GM10266 (cell line): ENCODE measurements at regions not wholly inside any gene's neighbourhood (a gene's known extent, or its start where the extent isn't known, plus 50 kb on each side); places are given as distances from the start of the nearest gene placed in this dataset.

Experiments
- DNase-seq: peaks from one replicate; pipeline ENCODE4 v3.0.0; 2012; ENCODE audit errors: extremely low spot score
- TF ChIP-seq, protein P1 (sequence below): IDR thresholded peaks from 2 replicates; pipeline ENCODE4 v1.5.1; 2012; ENCODE audit warnings: mild to moderate bottlenecking, low read depth; ENCODE audit not compliant: control insufficient read depth, insufficient read depth; ENCODE audit errors: missing control alignments

DNA sequence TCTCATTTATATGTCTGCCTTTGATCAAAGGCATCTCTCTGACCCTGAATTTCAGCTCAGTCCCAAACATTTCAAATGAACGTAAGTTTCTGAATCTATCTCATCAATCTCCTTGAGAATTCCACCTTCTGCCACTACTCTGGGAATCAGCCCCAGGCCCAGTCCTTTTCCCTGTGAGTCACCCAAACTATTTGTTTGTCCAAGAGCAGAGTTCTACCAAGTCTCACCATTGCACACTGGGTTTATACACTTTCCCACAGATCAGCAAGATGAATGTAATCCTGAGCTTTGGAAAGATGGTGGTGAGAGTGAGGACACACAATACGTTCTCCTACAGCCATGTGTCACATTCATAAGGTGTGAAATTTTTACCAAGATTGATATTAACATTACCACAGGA, 251.3 kb upstream of the VWC2 start:
- TF ChIP-seq, protein P1, sequence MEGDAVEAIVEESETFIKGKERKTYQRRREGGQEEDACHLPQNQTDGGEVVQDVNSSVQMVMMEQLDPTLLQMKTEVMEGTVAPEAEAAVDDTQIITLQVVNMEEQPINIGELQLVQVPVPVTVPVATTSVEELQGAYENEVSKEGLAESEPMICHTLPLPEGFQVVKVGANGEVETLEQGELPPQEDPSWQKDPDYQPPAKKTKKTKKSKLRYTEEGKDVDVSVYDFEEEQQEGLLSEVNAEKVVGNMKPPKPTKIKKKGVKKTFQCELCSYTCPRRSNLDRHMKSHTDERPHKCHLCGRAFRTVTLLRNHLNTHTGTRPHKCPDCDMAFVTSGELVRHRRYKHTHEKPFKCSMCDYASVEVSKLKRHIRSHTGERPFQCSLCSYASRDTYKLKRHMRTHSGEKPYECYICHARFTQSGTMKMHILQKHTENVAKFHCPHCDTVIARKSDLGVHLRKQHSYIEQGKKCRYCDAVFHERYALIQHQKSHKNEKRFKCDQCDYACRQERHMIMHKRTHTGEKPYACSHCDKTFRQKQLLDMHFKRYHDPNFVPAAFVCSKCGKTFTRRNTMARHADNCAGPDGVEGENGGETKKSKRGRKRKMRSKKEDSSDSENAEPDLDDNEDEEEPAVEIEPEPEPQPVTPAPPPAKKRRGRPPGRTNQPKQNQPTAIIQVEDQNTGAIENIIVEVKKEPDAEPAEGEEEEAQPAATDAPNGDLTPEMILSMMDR: no peak
- no peak for DNase-seq

DNA sequence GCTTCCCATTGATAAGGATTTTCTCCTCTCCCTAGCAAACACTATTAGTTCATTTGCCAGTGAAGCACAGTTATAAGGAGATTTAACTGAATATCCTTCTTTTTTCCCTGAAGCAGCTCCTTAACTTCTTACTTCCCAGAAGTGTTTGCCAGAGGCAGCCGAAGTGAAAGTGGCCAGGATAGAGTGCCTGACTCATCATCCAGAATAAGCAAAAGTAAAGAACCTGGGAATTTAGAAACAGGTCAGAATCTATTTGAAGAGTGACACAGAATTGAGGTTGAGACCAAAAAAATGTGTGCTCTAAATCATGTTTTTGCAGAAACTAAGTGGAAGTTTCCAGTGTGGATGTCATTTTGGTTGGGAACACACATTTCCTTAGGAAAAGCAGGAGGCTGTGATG, 249.6 kb upstream of the VWC2 start:
- TF ChIP-seq, protein P1: no peak
- DNase-seq: no peak

DNA sequence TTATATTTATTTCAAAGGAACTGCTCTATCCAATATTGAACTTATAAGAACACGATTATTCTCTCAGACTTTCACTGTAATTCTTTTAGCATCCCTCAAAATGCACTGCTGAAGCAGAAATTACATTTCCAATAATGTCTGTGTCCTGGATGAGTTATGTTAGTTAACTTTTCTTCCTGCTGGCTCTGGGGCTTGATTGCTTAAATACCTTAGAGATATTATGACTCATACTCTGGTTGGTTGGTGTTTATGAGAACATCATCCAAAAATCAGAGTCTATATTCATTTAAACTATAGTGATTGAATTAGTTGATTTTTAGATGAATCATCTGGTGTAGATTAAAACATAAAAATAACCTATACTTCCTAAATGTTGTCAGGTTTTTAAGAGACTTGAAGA, 246.3 kb upstream of the VWC2 start:
- TF ChIP-seq, protein P1: no peak

DNA sequence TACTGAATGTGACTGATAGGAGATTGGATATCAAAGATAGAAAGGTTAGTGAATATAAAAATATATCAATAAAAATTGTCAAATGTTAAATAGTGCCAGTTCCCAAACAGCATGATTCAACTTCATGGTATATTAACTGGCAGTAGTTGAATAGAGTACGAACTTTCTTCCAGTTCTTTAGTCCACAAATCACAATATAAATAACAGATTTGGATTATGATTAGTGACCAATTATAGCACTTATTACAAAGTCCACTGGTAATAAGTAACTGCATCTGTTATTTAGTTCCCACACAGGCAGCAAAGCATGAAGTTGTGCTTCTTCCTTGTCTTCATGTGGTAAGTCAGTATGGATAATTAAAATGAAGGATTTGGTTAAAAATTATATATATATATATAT, 243.0 kb upstream of the VWC2 start:
- TF ChIP-seq, protein P1: no peak
- DNase-seq: no peak

More for the DNA sequence above, 246.3 kb upstream of the VWC2 start:
- no peak for DNase-seq

DNA sequence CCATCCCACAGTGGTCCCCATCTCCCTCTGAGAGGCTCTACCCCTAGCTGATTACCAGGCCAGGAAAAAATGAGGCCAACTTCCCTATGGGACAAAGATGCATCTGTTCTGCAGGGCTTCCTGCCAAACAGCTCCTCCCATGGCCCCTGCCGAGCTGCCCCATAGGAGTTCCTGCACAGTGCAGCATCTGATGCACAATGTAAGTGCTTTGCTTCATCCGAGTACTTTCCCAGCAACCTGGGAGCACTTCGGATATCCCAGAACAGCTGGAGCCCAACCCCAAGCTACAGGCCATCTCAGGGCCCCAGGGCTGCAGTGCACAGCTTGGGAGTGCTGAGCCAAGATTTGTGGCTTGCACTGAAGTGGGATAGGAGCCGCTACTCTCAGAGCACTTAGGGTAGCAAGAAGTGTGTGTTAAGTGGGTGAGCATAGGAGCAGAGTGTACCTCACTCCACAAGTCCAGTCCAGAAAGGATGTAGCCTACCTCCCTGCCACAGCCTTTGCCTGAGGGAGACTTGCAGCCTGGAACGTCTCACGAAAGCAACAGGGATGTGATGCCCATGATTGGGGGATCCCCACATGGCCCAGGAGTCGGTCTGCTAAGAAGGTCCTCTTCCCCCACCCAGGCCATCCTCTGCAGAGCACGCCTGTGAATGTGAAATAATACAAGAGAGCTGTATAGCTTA, 209.6 kb upstream of the VWC2 start:
- DNase-seq: no peak
- TF ChIP-seq, protein P1: no peak

DNA sequence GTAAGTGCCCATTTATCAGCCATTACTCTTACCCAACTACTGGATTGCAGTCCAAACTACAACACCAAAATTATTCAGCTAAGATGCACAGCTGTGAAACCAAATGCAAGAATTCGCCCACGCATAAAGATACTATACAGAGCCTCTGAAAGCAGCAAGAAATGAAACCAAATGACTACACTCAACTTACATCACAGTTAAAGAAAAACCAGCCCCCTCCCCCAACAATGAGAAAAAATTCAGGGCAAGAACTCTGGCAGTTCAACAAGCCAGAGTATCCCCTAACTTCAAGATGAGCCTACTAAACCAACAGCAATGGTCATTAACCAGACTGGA, 209.1 kb upstream of the VWC2 start:
- TF ChIP-seq, protein P1: no peak
- peak; percentile 31 for DNase-seq

DNA sequence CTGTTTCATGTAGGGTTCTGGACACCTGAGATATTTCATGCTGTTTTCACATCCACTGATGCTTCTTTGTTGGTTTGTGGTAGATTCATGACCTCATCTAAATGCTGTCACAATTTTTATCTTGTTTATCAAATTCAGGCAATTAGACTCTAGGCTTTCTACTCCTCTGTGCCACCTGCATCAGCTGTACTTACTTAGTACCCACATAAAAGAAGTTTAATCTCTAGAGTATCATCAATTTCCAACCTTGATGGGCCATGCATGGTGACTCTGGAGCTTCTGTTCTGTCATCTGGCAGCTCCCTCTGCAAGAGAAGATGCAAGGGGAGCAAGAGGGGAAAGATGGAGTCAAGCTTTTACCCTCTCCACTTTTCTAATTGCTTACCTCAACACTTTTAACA, 195.9 kb upstream of the VWC2 start:
- TF ChIP-seq, protein P1: no peak
- no peak for DNase-seq
